ENCODE measurements at regions not wholly inside any gene's neighbourhood (a gene's known extent, or its start where the extent isn't known, plus 50 kb on each side); places are given as distances from the start of the nearest gene placed in this dataset.

DNA sequence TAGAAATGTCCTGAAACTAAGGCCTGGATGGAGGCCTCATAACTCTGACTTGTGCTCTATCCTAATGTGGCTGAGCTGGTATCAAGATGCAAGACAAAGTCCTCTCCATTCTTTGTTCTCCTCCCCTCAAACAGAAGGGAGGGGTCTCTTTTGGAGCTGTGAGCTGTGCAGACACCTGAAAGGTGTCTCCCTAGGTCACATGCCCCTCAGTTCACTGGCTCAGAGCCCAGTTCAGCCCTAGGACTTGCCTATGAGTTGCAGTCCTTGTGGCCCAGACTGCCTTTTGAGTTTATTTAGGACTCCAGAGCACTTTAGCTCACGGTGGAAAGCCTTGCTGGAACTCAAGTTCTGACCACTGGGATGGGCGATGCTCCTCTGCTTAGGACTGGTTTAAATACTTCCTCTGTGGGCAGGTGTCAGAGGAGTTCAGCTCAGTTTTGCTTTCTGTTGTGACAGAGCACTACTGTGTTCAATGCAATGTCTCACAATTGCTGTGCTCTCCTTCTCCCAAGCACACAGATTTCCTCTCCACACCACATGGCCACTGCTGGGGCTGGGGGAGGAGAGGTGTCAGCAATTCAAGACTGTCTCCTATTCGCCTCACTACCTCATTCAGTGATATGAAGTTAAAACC, 84.8 kb upstream of the ZNF827 start:
- DNase-seq = no peak

DNA sequence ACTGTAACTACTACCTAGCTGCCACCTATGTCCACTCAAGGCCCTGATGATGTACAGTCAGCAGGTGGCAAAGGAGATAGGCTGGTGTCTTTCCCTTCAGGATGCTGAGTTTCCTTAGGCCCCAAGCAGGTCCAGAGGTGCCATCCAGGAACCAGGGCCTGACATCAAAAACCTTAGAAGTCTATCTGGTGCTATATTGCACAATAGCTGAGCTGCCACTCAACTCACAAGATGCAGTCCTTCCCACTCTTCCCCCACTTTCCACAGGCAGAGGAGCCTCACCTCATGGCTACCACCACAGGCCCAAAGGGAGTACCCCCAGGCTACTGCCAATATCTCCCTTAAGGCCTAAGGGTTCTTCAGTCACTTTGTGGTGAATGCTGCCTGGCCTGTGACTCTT, 83.9 kb upstream of the ZNF827 start:
- DNase-seq = no peak

GRCh38 chr4:146018247-146018646, 79.6 kb upstream of the ZNF827 start:
- DNase-seq = no peak

GRCh38 chr4:146004730-146005129, 66.1 kb upstream of the ZNF827 start:
- DNase-seq = no peak

DNA sequence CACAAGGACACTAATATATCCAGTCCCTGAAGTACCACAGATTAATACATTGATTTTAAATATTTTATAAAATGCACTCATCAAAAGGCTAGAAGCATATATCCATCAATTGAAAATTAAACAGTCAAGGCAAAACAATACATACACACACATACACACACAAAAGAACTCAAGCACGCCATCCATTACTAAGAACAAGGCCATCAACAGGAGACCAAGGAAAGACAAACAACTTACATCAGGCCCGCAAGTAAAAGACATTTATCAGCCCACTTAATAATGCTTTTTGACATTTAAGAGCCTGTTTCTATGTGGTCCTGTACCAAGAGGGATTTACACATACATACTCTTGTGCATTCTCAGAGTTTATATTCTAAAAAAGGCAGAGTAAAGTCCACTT, 50.0 kb upstream of the ZNF827 start:
- DNase-seq = no peak
